MM.1S (cell line): ENCODE measurements at regions not wholly inside any gene's neighbourhood (a gene's known extent, or its start where the extent isn't known, plus 50 kb on each side); places are given as distances from the start of the nearest gene placed in this dataset.

Experiments used
- DNase-seq: peaks from one replicate; pipeline ENCODE4 v3.0.0-alpha.2; 2015
- H2AFZ ChIP-seq: fragments of 300-600 bp; sonication (generic); 2 replicates; pipeline ENCODE4 v1.6.0; 2016; ENCODE audit warnings: antibody characterized with exemption, low read length
- H3F3A ChIP-seq: fragments of 300-600 bp; sonication (generic); 2 replicates; pipeline ENCODE4 v1.6.1; 2016; ENCODE audit warnings: mild to moderate bottlenecking, antibody characterized with exemption, low read length, moderate library complexity, mixed read lengths; ENCODE audit not compliant: insufficient read depth
- H3K27ac ChIP-seq: fragments of 300-600 bp; sonication (generic); 2 replicates; pipeline ENCODE4 v1.5.1; 2016; ENCODE audit warnings: mild to moderate bottlenecking, low read length
- H3K27me3 ChIP-seq: fragments of 300-600 bp; sonication (generic); replicated peaks from 2 replicates; pipeline ENCODE4 v1.6.0; 2016; ENCODE audit warnings: low read length; ENCODE audit not compliant: insufficient read depth
- H3K36me3 ChIP-seq: fragments of 300-600 bp; sonication (generic); replicated peaks from 2 replicates; pipeline ENCODE4 v1.6.1; 2016; ENCODE audit warnings: mild to moderate bottlenecking, low read length, mixed read lengths; ENCODE audit not compliant: insufficient read depth
- H3K4me1 ChIP-seq: fragments of 300-600 bp; sonication (generic); 2 replicates; pipeline ENCODE4 v1.6.1; 2016; ENCODE audit warnings: low read length, mixed read lengths
- H3K4me2 ChIP-seq: fragments of 300-600 bp; sonication (generic); 2 replicates; pipeline ENCODE4 v1.6.0; 2016; ENCODE audit warnings: low read depth, low read length
- H3K4me3 ChIP-seq: fragments of 300-600 bp; sonication (generic); 2 replicates; pipeline ENCODE4 v1.5.1; 2016; ENCODE audit warnings: low read length, mixed read lengths
- H3K79me2 ChIP-seq: fragments of 300-600 bp; sonication (generic); 2 replicates; pipeline ENCODE4 v1.6.1; 2016; ENCODE audit warnings: mixed run types, low read length, mixed read lengths
- H3K9ac ChIP-seq: fragments of 300-600 bp; sonication (generic); 2 replicates; pipeline ENCODE4 v1.6.1; 2016; ENCODE audit warnings: low read length, mixed read lengths
- H3K9me2 ChIP-seq: fragments of 300-600 bp; sonication (generic); replicated peaks from 2 replicates; pipeline ENCODE4 v1.6.1; 2016; ENCODE audit warnings: mild to moderate bottlenecking, low read length, mixed read lengths; ENCODE audit not compliant: insufficient read depth
- H3K9me3 ChIP-seq: fragments of 300-600 bp; sonication (generic); replicated peaks from 2 replicates; pipeline ENCODE4 v1.6.1; 2016; ENCODE audit warnings: mild to moderate bottlenecking, low read length, mixed read lengths; ENCODE audit not compliant: insufficient read depth
- H4K20me1 ChIP-seq: fragments of 300-600 bp; sonication (generic); 2 replicates; pipeline ENCODE4 v1.6.1; 2016; ENCODE audit warnings: mild to moderate bottlenecking, low read length, moderate library complexity, mixed read lengths; ENCODE audit not compliant: insufficient read depth
- CTCF ChIP-seq: fragments of 300-600 bp; sonication (generic); IDR thresholded peaks from 2 replicates; pipeline ENCODE4 v1.5.1; 2016; ENCODE audit warnings: antibody characterized with exemption, low read length, mixed read lengths
- EZH2 ChIP-seq: fragments of 300-600 bp; sonication (generic); optimal IDR thresholded peaks from 2 replicates; pipeline ENCODE3; 2017; ENCODE audit warnings: low read depth, mild to moderate bottlenecking, antibody characterized with exemption, low read length, mixed read lengths
- EZH2phosphoT487 ChIP-seq: fragments of 300-600 bp; sonication (generic); IDR thresholded peaks from 2 replicates; pipeline ENCODE4 v1.6.1; 2018; ENCODE audit warnings: antibody characterized with exemption, low read length

DNA sequence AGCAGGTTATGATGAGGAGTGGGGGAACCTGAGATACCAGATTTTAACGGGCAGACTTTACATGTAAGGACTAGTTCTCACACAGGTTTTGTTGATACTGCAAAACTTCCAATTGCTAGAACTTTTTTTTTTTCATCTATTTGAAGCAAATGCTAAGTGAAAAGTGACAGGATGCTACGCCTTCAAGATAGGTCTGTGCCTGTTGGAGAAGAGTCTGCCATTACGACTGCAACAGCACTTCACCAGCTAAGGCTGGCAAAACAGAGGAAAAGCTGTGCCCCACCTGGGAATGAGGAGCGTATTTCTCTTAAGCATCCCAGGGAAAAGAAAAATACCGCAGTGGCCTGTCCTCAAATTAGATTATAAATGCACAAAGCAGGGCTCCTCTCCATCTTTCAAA is 102.0 kb upstream of the CDH6 start:
- H3K4me1 ChIP-seq, result no peaks in the 10 kb centered on the region
- no peaks in the 10 kb centered on the region for H3K79me2 ChIP-seq
- no peaks in the 10 kb centered on the region for H3K36me3 ChIP-seq
- no peaks in the 10 kb centered on the region for H3K9me2 ChIP-seq
- no peak overlapping the region for H3K27ac ChIP-seq
- no peak overlapping the region for H3K4me2 ChIP-seq
- DNase-seq, result no peak
- TF ChIP-seq EZH2, result no peak
- no peak for TF ChIP-seq CTCF
- TF ChIP-seq EZH2phosphoT487, result no peak
- H3K9me3 ChIP-seq, result no peaks in the 10 kb centered on the region
- H4K20me1 ChIP-seq, result no peaks in the 10 kb centered on the region
- H3K4me3 ChIP-seq, result no peak overlapping the region
- no peaks in the 10 kb centered on the region for H3F3A ChIP-seq
- no peak overlapping the region for H2AFZ ChIP-seq
- H3K9ac ChIP-seq, result no peak overlapping the region
- no peaks in the 10 kb centered on the region for H3K27me3 ChIP-seq

DNA sequence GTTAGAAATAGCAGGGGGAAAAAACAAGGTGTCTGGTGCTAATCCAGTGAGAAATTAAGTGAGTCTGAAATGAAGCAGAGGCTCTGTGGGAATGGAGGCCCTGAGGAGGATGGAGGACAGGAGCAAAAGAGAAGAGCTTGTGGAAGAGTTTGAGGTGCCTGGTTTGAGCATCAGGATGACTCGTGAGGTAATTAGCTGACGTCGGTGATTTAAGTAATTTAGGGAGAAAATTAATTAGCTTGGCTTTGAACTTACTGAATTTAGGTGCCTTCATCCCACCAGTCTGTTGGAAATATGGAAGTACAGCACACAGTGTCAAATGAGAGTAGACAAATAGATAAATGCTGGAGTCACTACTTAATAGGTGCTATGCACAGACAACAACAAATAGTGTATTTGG is 103.0 kb upstream of the CDH6 start:
- Histone ChIP-seq H3K9ac (no peak overlapping the region), H3K4me2 (no peak overlapping the region), H3K4me3 (no peak overlapping the region), H3K9me3 (no peaks in the 10 kb centered on the region), H3K79me2 (no peaks in the 10 kb centered on the region), H3F3A (no peaks in the 10 kb centered on the region), H2AFZ (no peak overlapping the region), H3K27ac (no peak overlapping the region), H3K36me3 (no peaks in the 10 kb centered on the region), H3K4me1 (no peaks in the 10 kb centered on the region), H4K20me1 (no peaks in the 10 kb centered on the region), H3K9me2 (no peaks in the 10 kb centered on the region), H3K27me3 (no peaks in the 10 kb centered on the region)
- no peak for DNase-seq
- TF ChIP-seq CTCF (no peak), EZH2phosphoT487 (no peak), EZH2 (no peak)

DNA sequence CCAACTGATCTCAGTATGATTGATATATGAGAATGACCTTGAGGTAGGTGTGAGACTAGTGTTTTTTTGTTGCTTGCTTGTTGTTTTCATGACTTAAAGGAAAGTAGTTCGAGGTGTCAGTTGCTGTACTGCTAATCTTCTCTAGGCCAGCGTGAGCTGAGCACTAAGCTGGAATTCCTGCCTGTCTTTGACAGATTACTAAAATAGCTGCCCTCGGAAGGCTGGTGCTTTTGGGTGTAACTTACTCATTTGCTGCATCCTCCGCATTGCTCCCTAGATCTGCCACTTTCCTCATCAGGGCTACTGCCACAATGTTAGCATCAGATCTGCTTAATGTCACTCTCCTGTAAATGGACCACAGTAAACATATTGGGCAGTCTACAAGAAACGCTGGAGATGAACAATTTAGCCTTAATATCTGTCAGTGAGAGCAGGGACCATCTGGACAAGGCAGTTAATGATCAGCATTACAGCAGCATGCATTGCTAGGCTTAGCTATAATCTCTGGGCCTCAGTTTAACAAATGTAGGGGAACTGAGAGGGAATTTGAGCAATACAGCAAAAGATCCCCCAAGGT is 106.6 kb upstream of the CDH6 start:
- Histone ChIP-seq H2AFZ (no peak overlapping the region), H3K4me1 (no peaks in the 10 kb centered on the region), H3K9me3 (no peaks in the 10 kb centered on the region), H3K4me2 (no peak overlapping the region), H3K36me3 (no peaks in the 10 kb centered on the region), H3K27ac (no peak overlapping the region), H3K9me2 (no peaks in the 10 kb centered on the region), H3K79me2 (no peaks in the 10 kb centered on the region), H3K27me3 (no peaks in the 10 kb centered on the region), H3K4me3 (no peak overlapping the region), H4K20me1 (no peaks in the 10 kb centered on the region), H3F3A (no peaks in the 10 kb centered on the region), H3K9ac (no peak overlapping the region)
- no peak for DNase-seq
- TF ChIP-seq CTCF (no peak), EZH2 (no peak), EZH2phosphoT487 (no peak)
